HG02970 (cell line): ENCODE measurements at regions not wholly inside any gene's neighbourhood (a gene's known extent, or its start where the extent isn't known, plus 50 kb on each side); places are given as distances from the start of the nearest gene placed in this dataset.

Experiments
- ATAC-seq: cut with Tn5 transposase; IDR thresholded peaks from one replicate; pipeline ENCODE4 v1.9.1; 2021; ENCODE audit warnings: mild to moderate bottlenecking, moderate library complexity, moderate number of reproducible peaks; ENCODE audit not compliant: unreplicated experiment, low FRiP score

- no peak for ATAC-seq
These were observed 138.7 kb upstream of the ZNF648 start for GRCh38 chr1:182200025-182200812.

GRCh38 chr1:182198006-182198605 lies 136.6 kb upstream of the ZNF648 start:
- no peak for ATAC-seq

DNA sequence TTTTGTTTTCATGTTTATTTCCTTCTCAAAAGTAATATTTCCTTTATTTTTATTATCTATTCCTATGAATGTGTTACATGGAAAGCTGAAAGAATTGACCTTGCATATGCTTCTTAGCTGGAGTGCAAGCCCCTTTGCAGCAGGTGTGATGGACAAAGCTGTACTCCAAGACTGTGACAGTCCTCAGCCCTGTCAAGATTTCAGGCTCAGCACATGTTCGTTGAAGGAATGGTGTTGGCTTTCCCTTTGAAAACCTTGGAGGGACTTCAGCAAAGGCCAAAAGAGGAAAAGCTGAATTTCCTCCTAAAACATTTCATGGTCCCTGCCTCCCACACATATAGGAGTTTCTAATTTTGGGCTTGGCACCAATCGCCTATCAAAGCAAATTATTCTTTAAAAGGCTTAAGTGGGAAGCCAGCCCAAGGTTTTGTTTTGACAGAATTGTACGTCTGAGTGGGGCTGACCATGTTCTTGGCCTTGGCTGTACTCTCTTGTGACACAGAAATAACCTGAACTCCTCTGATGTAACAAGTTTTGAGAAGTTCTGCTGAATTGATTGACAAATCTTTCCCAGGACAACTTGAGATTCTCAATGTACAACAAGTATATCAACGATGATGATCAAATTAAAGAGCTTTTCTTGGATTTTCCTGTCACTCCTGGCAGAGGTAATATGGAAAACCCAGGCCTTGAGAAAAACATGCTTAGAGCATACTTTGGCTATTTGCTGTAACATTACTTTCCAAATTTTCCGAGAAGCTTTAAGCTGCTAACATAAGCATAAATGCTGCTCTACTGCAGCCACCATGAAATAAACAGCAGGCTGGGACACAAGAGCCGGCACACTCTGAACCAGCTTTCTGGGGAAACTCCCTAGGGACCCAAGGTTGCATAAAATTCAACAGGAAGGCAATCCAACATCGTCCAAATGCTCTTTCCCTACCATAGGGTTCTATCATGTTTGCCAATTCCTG lies 135.7 kb upstream of the ZNF648 start:
- ATAC-seq, result no peak

DNA sequence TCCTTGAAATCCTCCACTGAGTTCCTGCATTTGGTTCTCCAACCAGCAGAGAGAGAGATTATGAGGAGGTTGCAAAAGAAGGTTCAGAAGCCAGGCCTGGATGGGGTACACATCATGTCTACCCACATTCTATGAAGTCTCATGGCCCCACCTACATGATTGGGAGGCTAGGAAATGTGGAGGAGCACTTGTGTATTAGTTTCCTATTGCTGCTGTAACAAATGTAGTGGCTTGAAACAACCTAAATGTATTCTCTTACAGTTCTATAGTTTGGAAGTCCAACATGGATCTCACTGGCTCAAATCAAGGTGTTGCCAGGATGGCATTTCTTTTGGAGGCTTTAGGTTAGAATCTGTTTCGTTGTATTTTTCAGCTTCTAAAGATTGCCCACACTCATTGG lies 134.2 kb upstream of the ZNF648 start:
- no peak for ATAC-seq

DNA sequence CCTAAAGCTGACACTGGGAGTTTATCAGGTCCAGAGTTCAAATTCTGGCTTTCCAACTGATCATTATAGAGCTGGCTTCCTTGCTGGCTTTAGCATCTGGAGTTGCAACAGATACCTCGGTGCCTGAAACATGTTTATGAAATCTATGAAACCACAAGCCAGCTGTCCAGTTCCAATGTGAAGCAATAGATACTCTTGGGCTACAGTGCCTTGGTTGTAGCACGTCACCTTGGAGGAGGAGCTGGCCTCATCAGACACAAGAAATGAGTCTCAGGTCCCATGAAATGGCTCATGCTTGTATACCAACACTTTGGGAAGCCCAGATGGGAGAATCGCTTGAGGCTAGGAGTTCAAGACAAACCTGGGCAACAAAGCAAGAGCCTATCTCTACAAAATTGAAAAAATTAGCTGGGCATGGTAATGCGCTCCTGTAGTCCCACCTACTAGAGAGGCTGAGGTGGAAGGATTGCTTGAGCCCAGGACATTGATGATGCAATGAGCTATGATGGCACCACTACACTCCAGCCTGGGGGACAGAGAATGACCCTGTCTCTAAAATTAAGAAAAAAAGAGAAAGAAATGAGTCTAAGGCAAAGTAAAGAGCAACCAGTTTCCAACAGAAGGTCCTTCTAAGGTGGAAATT lies 132.5 kb upstream of the ZNF648 start:
- ATAC-seq, result no peak

GRCh38 chr1:182192966-182193365 lies 131.5 kb upstream of the ZNF648 start:
- ATAC-seq, result no peak

DNA sequence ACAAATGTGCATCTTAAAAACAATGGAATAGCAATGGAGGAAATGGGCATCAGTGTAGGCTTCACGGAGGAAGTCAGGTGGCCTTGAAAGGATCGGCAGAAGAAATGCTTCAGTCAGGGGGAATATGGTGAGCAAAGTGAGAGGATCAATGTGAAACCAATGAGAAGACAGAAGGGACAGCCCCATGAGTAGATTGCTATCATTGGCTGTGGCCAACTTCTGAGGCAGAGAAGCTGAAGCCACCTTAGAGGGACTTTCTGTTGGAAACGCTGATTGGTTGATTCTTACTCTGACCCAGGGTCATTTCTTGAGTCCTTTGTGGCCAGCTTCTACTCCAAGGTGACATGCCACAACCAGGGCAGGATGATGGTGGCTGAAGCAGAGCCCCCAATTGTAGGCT lies 130.7 kb upstream of the ZNF648 start:
- ATAC-seq, result no peak

- no peak for ATAC-seq
These were observed 130.0 kb upstream of the ZNF648 start for GRCh38 chr1:182191381-182192115.

DNA sequence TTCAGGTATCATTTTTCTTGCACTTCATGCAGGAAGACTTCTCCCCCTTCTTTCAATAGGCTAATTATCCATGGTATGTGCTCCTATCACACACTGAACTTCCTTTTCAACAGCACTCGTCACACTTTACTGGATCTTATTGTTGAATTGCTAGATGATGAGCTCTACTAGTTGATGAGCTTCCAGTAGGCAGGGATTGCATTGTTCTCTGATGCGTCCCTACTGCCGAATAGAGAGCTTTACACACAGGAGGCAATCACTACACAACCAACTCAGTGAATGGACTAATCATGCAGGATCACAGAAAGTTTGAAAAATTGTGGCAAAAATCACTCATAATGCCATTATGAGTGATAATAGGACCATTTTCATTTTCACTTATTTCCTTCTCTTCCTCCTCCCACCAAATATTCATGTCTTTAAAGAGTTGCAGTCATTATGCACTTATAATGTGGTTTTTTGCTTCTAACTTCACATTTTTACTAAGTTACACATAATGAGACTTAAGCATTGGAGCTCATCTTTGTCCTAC lies 128.1 kb upstream of the ZNF648 start:
- ATAC-seq, result no peak

DNA sequence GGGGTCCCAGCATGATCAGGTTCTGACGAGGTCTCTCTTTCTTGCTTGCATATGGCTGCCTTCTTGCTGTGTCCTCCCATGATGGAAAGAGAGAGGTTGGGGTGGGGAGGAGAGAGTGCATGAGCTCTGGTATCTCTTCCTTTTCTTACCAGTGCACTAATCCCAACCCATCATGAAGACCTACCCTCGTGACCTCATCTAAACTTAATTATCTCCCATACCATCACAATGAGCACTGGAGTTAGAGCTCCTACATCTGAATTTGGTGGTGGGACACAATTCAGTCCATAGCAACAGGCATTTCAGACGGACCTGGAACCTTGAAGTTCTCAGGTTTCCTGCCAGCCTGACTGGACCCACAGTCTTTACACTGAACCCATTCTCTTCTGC lies 125.2 kb upstream of the ZNF648 start:
- no peak for ATAC-seq

DNA sequence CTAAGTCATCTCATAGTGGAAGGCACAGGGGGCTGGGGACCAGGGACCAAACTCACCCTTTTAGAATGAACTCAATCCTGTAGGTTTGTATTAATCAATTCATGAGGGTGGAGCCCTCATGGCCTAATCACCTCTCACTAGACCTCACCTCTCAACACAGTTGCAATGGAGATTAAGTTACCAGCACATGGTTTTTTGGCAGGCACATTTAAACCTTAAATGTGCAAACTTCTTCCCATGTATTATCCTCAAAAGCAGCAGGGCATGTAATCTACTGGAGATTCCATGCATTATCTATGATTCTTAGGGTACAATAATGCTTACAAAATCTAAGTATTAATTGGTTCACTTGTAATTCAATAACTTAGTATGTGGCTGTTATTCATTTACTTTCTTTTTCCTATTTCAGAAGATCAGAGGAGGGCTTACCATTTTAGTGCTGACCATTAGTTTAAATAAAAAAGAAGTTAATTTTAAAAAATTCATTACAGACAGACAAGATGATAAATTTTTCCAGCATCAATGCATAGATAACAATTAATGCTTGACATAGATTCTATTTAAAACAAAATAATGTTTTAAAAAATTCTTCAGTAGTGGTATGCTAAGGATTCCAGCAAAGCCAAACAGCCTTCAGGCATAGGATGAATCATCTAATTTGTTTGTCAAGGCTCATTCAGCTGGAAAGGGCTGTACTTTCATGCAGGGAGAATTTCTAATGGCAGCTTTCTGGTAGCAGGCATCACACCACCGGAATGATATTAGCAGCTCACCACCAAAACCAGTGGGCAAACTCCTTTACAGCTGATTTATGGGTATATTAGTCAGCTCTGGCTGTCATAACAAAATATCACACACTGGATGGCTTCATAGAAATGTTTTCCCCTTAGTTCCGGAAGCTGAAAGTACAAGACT lies 124.6 kb upstream of the ZNF648 start:
- ATAC-seq, result no peak

DNA sequence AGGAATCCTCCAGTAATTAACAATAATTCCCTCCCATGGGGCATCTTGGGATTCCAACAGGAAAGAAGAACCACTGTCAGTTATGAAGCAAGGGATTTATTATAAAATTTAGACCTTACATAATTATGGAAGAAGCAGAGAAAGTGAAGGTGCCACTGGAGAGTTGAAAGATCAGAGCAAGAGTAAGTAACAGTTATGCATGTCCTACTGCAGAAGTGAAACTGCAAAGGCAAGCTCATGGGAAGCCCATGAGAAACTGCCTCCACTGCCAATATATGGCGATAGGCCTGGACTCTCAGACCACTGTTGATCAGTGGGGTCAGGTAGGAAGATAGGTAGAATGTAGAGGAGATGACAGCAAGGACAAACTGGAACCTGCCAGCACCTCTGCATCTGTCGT lies 123.6 kb upstream of the ZNF648 start:
- ATAC-seq, result no peak

DNA sequence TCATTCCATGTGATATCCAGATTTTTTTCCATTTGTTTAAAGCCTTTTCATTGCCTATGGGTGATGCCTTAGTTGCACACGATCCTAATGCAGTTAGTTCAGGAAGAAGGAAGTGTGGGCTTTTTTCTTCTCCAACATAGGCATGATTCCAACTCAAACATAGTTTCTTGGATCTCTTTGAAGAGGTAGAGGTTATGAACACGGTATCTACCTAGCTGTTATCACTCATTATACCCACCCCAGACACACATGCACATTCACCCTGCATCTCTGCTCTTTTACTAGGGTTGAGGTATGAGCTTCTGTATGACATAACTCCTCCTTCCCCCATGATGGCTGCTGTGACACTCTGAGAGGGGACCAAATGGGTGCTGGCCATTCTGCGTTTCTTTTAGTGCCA lies 122.1 kb upstream of the ZNF648 start:
- no peak for ATAC-seq

- ATAC-seq, result no peak
These were observed 120.8 kb upstream of the ZNF648 start for GRCh38 chr1:182182311-182182710.

- no peak for ATAC-seq
These were observed 119.7 kb upstream of the ZNF648 start for GRCh38 chr1:182181167-182181572.

DNA sequence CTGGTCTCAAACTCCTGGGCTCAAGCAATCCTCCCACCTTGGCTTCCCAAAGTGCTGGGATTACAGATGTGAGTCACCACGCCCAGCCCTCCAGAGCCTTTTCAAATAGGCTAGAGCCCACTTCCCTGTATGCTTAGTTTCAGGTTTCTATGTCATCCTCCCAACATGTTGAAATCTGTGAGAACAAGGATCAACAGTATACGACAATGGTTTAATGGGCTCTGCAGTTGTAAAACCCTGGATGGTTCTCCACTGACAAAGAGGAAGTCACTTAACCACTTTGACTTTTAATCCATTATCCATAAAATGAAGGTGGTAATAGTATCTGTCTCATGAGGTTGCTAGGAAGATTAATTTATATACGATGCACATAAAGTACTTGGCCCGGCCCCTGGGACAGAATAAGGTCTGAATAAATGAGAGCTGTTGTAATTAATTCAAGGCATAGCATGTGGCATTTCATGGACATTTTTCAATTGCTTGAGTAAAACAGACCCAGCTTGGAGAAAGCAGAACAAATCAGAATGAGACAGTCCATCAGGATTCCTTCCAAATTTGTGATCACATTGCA lies 113.9 kb upstream of the ZNF648 start:
- ATAC-seq, result no peak

DNA sequence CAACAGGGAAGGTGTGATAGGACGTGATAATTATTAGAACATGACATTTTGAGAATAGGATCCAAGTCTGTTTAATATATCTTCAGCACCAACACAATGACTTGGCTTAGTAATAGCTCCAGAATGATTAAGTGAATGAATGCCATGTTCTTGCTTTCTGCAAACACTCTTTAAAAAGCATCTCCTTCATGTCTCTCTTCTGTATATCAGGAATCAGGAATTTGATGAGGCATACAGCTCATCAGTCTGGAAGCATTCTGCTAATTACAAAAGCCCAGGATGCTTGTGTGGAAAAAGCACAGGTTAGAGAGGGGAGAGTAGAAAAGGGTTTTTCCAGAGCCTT lies 113.0 kb upstream of the ZNF648 start:
- ATAC-seq, result no peak

DNA sequence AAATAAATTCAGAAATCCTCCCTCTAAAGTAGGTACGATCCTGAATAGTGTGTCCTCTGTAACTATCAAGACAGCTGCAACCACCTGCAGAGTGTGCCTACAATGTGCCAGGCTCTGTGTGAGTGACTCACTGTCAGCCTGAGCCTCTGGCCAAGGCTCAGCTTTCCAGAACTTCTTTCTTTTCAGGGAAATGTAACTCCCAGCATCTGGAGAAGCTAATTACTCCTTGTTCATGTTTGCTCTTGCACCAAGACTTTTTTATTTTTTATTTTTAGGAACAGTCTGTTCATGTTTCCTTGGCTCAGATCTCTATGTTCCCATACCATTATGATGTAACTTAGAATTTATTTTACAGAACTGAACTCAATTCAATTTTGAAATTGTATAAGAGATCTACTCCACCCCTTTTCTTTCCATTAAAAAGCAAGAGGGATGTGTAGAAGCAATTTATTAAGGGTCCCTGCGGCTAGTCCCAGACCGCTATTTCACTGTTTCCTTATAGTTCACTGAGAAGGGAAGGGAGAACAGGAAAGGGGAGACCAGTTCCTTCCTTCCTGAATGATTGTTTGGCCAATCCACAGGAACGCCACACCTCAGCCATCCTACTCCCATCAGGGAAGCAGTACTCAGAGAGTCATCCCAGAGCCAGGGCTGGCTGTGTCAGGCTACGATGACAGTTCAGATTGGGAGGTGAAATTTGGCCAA lies 112.4 kb upstream of the ZNF648 start:
- ATAC-seq, result no peak
